ENCODE measurements at regions not wholly inside any gene's neighbourhood (a gene's known extent, or its start where the extent isn't known, plus 50 kb on each side); places are given as distances from the start of the nearest gene placed in this dataset.

- CTCF ChIA-PET = no interaction called here
- Histone ChIP-seq H3K4me3 (ENCODE audit: low read depth in 2 of 2, low read length in 2 of 2) (no peak overlapping the region), H3K27me3 (ENCODE audit: control insufficient read depth, insufficient read depth, low read length) (peaks cover 14% of the 10 kb centered on the region), H3K36me3 (ENCODE audit: control insufficient read depth, insufficient read depth, low read length) (no peaks in the 10 kb centered on the region), H3K9me3 (ENCODE audit: control insufficient read depth, insufficient read depth, low read depth, low read length) (no peaks in the 10 kb centered on the region), H3K4me1 (ENCODE audit: control insufficient read depth, insufficient read depth, low read length) (no peaks in the 10 kb centered on the region), H3K27ac (ENCODE audit: low read length) (no peak overlapping the region)
- ATAC-seq = no peak
- intact Hi-C loops (cut with micrococcal nuclease; ENCODE audit: unreplicated experiment) (no loop called here), in situ Hi-C loops (cut with HindIII; ENCODE audit: low pct_unique_long_range_greater_than_20kb, low sequenced_read_pairs) (no loop called here)
- BruUV-seq (replicated peaks) = no TSS peak
- POLR2A ChIA-PET = no interaction called here
- TF ChIP-seq REST (IDR thresholded peaks at IDR 0.05; ENCODE audit: insufficient read depth in 1 of 2, low read depth in 2 of 2, low read length in 1 of 2) (no peak), SIN3A (IDR thresholded peaks at IDR 0.05; ENCODE audit: borderline replicate concordance, insufficient read depth, low read depth, low read length) (no peak), POLR2AphosphoS5 (IDR thresholded peaks at IDR 0.05; ENCODE audit: low read depth, low read length) (no peak), CTCF (IDR thresholded peaks at IDR 0.05) (no peak), TCF7L2 (IDR thresholded peaks at IDR 0.05; ENCODE audit: low read depth, low read length) (no peak)
- no peak for DNase-seq (ENCODE audit: low read depth, low spot score)
Measured at GRCh38 chr11:95293116-95293515, 62.1 kb upstream of the SESN3 start.

- ATAC-seq = no peak
- peaks cover 13% of the 10 kb centered on the region for H3K27me3 ChIP-seq (ENCODE audit: control insufficient read depth, insufficient read depth, low read length)
- H3K27ac ChIP-seq (ENCODE audit: low read length) = no peak overlapping the region
- TF ChIP-seq SIN3A (IDR thresholded peaks at IDR 0.05; ENCODE audit: borderline replicate concordance, insufficient read depth, low read depth, low read length) = no peak
- no peak for TF ChIP-seq CTCF (IDR thresholded peaks at IDR 0.05)
- no TSS peak for BruUV-seq (replicated peaks)
- H3K9me3 ChIP-seq (ENCODE audit: control insufficient read depth, insufficient read depth, low read depth, low read length) = no peaks in the 10 kb centered on the region
- no peak overlapping the region for H3K4me3 ChIP-seq (ENCODE audit: low read depth in 2 of 2, low read length in 2 of 2)
- no peak for DNase-seq (ENCODE audit: low read depth, low spot score)
- intact Hi-C loops (cut with micrococcal nuclease; ENCODE audit: unreplicated experiment) = no loop called here
- in situ Hi-C loops (cut with HindIII; ENCODE audit: low pct_unique_long_range_greater_than_20kb, low sequenced_read_pairs) = no loop called here
- no peaks in the 10 kb centered on the region for H3K36me3 ChIP-seq (ENCODE audit: control insufficient read depth, insufficient read depth, low read length)
- CTCF ChIA-PET = no interaction called here
- POLR2A ChIA-PET = no interaction called here
- H3K4me1 ChIP-seq (ENCODE audit: control insufficient read depth, insufficient read depth, low read length) = no peaks in the 10 kb centered on the region
Measured at GRCh38 chr11:95291946-95292345, 60.9 kb upstream of the SESN3 start.

Data from Panc1 (cell line).